H7 (cell line): ENCODE measurements at regions not wholly inside any gene's neighbourhood (a gene's known extent, or its start where the extent isn't known, plus 50 kb on each side); places are given as distances from the start of the nearest gene placed in this dataset.

ENCODE experiments used
- DNase-seq: peaks from one replicate; pipeline ENCODE4 v3.0.0; 2012
- H3K27me3 ChIP-seq: 2 replicates; pipeline ENCODE4 v1.6.0; 2011; ENCODE audit warnings: mild to moderate bottlenecking, low read length; ENCODE audit not compliant: control insufficient read depth, insufficient read depth
- H3K36me3 ChIP-seq: replicated peaks from 2 replicates; pipeline ENCODE4 v1.5.1; 2011; ENCODE audit warnings: low read length; ENCODE audit not compliant: control insufficient read depth, insufficient read depth
- H3K4me3 ChIP-seq: 2 replicates; pipeline ENCODE4 v1.5.1; 2011; ENCODE audit warnings: low read depth, mild to moderate bottlenecking, control low read depth, low read length, moderate library complexity; ENCODE audit not compliant: insufficient read depth

DNA sequence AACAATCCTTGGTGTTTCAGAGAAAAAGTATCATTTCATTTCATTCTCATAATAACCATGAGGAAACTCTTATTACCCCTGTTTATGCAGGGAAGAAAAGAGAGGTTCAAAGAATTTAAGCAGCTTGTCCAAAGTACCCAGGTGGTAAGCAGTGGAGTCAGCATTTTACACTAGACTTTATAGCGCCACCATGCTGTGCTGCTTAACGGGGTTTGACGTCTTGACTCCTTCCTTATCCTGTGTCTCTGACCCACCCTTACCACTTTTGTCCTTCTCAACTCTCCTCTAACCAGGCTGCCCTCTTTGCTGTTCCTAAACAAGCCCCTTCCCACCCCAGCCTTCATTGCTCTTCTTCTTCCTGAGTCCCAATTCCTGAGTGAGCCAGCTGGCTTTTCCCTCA, 117.0 kb upstream of the AHR start:
- Histone ChIP-seq H3K36me3 (no peaks in the 10 kb centered on the region), H3K4me3 (no peak overlapping the region), H3K27me3 (no peaks in the 10 kb centered on the region)
- no peak for DNase-seq

DNA sequence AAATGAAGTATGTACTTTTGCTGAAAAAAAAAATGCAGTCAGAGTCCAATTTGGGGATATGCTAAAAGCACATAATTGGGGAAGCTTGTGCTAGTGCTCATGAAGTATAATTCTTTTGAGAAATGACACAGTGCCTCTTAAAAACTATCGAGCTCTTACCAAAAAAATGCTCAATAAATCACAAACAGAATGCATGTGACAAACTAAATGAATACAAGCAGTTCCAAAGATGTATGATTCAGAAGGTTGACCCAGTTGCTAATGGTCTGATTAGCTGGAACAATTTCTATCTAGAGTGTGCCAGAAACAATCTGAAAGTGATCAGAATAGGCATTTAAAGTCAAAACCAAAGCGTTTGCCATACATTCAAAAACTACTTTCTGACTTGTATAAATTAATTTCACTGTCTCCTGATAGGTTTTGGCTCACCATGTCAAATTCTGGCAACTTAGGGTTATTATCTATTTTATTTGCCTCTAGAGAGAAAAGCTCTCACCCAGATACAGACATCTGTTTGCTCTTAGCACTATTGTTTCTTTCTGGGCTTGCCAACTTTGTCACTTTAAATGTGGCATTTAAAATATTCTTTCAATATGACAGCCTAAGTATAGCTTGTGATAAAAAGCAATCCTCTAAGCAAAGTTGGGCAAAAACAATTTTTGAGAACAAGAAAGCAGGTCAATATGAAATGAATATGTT, 114.7 kb upstream of the AHR start:
- no peak for DNase-seq
- H3K4me3 ChIP-seq = no peak overlapping the region
- H3K36me3 ChIP-seq = no peaks in the 10 kb centered on the region
- H3K27me3 ChIP-seq = no peaks in the 10 kb centered on the region

GRCh38 chr7:17184805-17185689, 113.4 kb upstream of the AHR start:
- Histone ChIP-seq H3K36me3 (no peaks in the 10 kb centered on the region), H3K4me3 (no peak overlapping the region), H3K27me3 (no peaks in the 10 kb centered on the region)
- DNase-seq = no peak

GRCh38 chr7:17185690-17186070, 112.8 kb upstream of the AHR start:
- Histone ChIP-seq H3K27me3 (no peaks in the 10 kb centered on the region), H3K4me3 (no peak overlapping the region), H3K36me3 (no peaks in the 10 kb centered on the region)
- DNase-seq = no peak

- no peaks in the 10 kb centered on the region for H3K36me3 ChIP-seq
- no peak overlapping the region for H3K4me3 ChIP-seq
- no peak for DNase-seq
- H3K27me3 ChIP-seq = no peaks in the 10 kb centered on the region
Observed at GRCh38 chr7:17186745-17187530, 111.5 kb upstream of the AHR start.

DNA sequence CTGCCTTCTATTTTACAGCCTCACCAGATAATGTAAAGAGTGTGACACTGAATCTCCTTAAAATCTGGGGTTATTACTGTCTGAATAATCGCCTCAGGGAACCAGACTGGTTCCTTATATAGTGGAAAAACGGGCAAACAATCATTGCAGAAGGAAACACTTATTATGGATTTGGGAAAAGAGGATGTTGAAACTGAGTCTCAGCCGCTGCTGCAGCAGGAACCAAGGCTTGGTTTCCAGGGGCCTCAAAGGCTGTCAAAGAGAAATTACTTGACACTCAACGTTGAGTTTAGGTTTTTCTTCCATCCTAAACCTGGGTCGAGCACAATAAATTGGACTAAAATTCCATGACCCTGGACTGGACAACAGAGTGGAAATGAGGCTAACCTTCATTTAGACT, 103.8 kb upstream of the AHR start:
- no peaks in the 10 kb centered on the region for H3K36me3 ChIP-seq
- no peaks in the 10 kb centered on the region for H3K27me3 ChIP-seq
- H3K4me3 ChIP-seq = no peak overlapping the region
- DNase-seq = no peak

- H3K36me3 ChIP-seq = no peaks in the 10 kb centered on the region
- H3K27me3 ChIP-seq = no peaks in the 10 kb centered on the region
- DNase-seq = no peak
- H3K4me3 ChIP-seq = no peak overlapping the region
Observed at GRCh38 chr7:17195576-17195975, 102.9 kb upstream of the AHR start.

DNA sequence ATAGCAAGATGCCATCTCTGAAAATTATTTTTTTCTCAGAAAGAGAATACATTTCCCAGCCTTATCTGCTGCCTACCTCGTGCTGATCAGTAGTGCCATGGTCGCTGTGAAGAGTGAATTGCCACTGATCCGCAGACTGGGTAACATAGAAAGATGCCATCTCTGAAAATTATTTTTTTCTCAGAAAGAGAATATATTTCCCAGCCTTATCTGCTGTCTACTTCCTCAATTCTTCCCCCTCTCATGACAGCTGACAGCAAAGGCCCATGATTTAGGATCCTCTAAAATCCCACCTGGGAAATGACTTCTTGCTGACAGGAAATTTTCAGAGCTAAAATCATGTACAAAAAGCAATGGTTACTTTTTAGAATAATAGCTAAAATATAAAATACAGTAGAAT, 92.5 kb upstream of the AHR start:
- Histone ChIP-seq H3K27me3 (no peaks in the 10 kb centered on the region), H3K4me3 (no peak overlapping the region), H3K36me3 (no peaks in the 10 kb centered on the region)
- DNase-seq = no peak

DNA sequence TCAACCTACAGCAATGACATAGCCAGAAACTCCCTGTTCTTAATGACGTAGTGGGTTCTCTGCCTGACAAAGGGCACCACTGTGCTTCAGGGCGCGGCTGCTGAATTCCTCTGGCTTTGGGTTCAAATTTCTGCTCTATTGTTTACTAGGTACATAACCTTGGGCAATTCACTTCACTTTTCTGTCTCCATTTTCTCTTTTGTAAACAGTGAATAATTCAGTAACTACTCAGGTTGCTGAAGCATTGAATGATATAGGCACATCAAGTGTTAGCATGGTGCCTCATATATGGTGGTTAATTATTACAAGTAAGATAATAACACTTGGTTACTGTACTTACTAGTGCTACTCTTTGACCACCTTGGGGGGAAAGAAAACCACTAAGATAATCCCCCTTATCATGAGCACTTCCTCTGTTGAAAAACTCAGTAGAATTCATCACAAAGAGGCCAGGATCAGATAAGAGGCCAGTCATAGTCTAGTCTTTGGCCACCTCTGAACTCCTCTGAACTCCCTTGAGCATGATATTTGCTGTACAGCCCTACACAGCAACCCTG, 92.0 kb upstream of the AHR start:
- DNase-seq = no peak
- Histone ChIP-seq H3K27me3 (no peaks in the 10 kb centered on the region), H3K36me3 (no peaks in the 10 kb centered on the region), H3K4me3 (no peak overlapping the region)

DNA sequence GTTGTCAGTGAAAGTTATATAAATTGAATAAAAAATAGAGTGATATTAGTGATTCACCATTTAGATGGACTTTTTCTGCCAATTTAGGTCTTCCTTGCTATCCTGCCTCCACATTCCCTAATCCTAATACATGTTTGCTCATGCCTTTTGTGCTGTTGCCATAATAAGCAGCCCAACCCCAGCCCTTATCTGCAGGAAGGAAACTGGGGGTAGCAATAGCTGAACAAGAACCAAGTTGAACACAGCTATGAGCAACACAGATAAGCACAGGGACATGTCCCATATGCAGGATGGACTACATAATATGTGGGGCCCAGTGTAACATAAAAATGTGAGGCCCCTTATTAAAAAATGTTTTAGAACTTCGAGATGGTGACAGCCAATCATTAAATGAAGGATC, 91.2 kb upstream of the AHR start:
- no peak for DNase-seq
- H3K4me3 ChIP-seq = no peak overlapping the region
- H3K27me3 ChIP-seq = no peaks in the 10 kb centered on the region
- H3K36me3 ChIP-seq = no peaks in the 10 kb centered on the region

GRCh38 chr7:17209101-17209500, 89.4 kb upstream of the AHR start:
- no peak for DNase-seq
- no peaks in the 10 kb centered on the region for H3K36me3 ChIP-seq
- H3K27me3 ChIP-seq = no peaks in the 10 kb centered on the region
- no peak overlapping the region for H3K4me3 ChIP-seq

DNA sequence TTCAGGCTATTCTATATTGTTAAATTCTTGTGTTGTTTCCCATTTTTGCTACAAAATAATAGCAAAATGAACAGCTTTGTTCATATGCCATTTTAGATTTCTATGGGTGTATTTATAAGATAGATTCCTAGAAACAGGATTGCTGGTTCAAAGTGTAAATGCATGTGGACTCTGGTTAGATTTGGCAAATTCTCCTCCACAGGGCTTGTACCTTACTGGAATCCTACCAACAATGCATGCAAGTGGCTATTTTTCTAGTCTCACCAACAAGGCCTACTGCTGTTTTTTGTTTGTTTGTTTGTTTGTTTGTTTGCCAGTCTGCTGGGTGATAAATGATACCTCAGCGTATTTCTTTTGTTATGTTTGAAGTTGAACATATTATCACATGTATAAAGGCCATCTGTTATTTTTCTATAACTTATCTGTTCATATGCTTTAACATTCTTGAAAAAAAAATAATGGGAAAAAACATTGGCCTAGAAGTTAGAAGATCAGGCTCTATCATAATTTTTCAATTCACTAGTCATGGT, 87.1 kb upstream of the AHR start:
- Histone ChIP-seq H3K36me3 (no peaks in the 10 kb centered on the region), H3K4me3 (no peak overlapping the region), H3K27me3 (no peaks in the 10 kb centered on the region)
- no peak for DNase-seq

GRCh38 chr7:17212188-17212587, 86.3 kb upstream of the AHR start:
- Histone ChIP-seq H3K36me3 (no peaks in the 10 kb centered on the region), H3K4me3 (no peak overlapping the region), H3K27me3 (no peaks in the 10 kb centered on the region)
- no peak for DNase-seq

DNA sequence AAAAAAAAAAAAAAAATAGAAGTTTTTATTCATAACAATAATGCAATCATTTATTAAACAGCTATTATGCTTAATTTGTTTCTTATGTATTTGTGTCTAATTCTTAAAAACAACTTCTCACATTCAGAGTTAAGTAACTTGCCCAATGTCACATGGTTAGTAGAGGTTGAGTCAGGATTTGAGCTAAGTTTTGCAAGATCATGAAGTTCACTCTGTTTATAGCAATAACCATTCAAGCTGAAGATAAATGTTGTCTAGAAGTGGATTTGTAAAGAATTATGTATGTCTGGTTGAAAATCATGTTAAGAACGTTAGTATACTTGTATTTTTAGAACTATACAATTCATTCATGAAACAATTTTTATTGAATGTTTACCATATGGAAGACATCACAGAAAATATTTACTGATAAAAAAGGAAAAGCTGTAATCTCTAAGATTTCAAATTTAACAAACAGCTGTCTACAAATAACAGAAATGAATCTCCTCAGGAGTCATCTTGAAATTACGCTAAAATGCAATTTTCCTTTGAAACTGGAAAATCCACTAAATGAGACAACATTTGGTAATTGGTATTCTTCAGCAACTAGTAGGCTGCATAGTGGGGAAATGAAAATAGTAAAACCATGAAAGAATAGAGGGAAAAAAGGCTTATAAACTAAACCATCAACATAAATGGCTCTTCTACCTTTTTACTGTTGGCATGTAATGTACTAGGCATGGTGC, 70.5 kb upstream of the AHR start:
- DNase-seq = no peak
- H3K27me3 ChIP-seq = no peaks in the 10 kb centered on the region
- H3K36me3 ChIP-seq = no peaks in the 10 kb centered on the region
- H3K4me3 ChIP-seq = no peak overlapping the region
